ENCODE measurements at regions not wholly inside any gene's neighbourhood (a gene's known extent, or its start where the extent isn't known, plus 50 kb on each side); places are given as distances from the start of the nearest gene placed in this dataset.
"Not testable (repeated sequence)": the region's sequence is repeated elsewhere in the genome, so short reads cannot be mapped to it uniquely, and the experiment has no call there.

DNA sequence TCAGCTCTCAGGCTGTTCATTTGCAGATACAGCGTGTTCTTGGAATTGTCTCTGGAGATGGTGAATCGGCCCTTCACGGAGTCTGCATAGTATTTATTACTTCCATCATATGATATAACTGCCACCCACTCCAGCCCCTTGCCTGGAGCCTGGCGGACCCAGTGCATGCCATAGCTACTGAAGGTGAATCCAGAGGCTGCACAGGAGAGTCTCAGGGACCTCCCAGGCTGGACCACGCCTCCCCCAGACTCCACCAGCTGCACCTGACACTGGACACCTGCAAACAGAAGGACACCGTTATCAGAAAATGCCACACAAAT is 808.7 kb downstream of the TMEM121 start:
- H3K36me3 ChIP-seq (ENCODE audit: insufficient read depth in 1 of 2, low read depth in 1 of 2); H3K4me3 ChIP-seq; H3K27ac ChIP-seq; ATAC-seq; H3K27me3 ChIP-seq (ENCODE audit: insufficient read depth in 3 of 3, low read length in 2 of 3); H3K9me3 ChIP-seq; DNase-seq; intact Hi-C loops (cut with DNase I); H3K4me1 ChIP-seq: not testable (repeated sequence)
- 26 to 46% (median 42%) methylated on average over 5 of the region's 6 CpGs for WGBS, 3 donors

DNA sequence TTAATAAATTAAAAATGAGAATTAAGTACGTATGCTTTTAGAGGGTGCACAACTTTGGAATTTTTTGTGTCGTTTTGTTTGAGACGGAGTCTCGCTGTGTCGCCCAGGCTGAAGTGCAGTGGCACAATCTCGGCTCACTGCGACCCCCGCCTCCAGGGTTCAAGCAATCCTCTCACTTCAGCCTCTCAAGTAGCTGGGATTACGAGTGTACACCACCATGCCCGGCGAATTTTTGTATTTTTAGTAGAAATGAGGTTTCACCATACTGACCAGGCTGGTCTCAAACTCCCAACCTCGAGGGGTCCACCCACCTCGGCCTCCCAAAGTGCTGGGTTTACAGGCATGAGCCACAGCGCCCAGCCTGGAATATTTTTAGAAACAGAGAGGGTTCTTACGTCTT is 812.4 kb downstream of the TMEM121 start:
- ATAC-seq; H3K36me3 ChIP-seq (ENCODE audit: insufficient read depth in 1 of 2, low read depth in 1 of 2); H3K27me3 ChIP-seq (ENCODE audit: insufficient read depth in 3 of 3, low read length in 2 of 3); H3K27ac ChIP-seq; H3K4me1 ChIP-seq; H3K4me3 ChIP-seq; H3K9me3 ChIP-seq; DNase-seq; intact Hi-C loops (cut with DNase I): not testable (repeated sequence)
- WGBS, 3 donors: 25 to 57% (median 55%) methylated on average over 6 to 15 of the region's 15 CpGs

DNA sequence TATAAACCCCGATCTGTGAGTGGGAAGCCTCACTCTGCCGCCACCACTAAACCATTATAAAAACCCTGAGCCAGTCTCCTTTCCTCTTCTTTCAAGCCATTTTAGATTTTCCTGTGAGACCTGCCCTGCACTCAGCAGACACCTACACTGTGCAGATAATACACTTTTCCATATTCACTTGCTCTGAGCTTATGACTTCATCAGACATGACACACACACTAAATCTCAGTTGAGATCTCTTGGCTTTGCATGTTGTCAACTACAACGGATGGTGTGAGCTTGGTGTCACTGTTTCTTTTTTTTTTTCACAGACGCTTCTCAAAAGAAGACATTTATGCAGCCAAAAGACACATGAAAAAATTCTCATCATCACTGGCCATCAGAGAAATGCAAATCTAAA is 814.3 kb downstream of the TMEM121 start:
- ATAC-seq; DNase-seq; H3K4me3 ChIP-seq; H3K4me1 ChIP-seq; H3K27me3 ChIP-seq (ENCODE audit: insufficient read depth in 3 of 3, low read length in 2 of 3); H3K27ac ChIP-seq; H3K36me3 ChIP-seq (ENCODE audit: insufficient read depth in 1 of 2, low read depth in 1 of 2); H3K9me3 ChIP-seq; intact Hi-C loops (cut with DNase I): not testable (repeated sequence)
- WGBS, 3 donors: 56 to 60% (median 60%) methylated on average over 2 of the region's 4 CpGs

DNA sequence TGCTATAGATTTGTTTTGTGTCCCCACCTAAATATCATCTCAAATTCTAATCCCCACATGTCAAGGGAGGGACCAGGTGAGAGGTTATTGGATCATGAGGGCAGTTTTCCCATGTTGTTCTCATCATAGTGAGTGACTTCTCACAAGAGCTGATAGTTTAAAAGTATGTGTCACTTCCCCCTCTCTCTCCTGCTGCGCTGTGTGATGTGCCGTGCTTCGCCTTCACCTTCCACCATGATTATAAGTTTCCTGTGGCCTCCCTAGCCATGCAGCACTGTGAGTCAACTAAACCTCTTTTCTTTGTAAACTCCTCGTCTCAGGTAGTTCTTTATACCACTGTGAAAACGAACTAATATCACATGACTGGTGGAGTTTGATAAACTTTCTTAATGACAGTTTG is 814.8 kb downstream of the TMEM121 start:
- ATAC-seq; intact Hi-C loops (cut with DNase I); H3K4me3 ChIP-seq; DNase-seq; H3K27me3 ChIP-seq (ENCODE audit: insufficient read depth in 3 of 3, low read length in 2 of 3); H3K4me1 ChIP-seq; H3K36me3 ChIP-seq (ENCODE audit: insufficient read depth in 1 of 2, low read depth in 1 of 2); H3K9me3 ChIP-seq; H3K27ac ChIP-seq: not testable (repeated sequence)
- 53 to 67% (median 58%) methylated on average over 2 to 5 of the region's 5 CpGs for WGBS, 3 donors

DNA sequence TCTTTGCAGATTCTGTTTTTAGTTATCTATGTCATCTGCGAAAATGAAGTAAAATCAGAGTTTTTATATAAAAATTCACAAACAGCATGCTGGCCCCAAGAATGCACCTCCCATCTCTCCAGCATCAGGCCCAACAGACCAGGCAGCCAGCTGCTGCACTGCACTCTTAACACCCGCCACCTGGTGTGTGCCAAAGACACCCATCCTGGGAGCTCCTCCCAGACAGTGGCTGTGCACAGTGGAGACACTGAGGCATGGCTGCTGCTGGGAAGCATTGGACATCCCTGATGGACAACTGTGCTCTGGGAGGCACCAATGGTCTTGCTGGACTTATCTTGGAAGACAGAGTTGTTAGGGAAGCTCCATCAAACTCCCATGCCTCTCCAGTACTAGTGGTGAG is 817.2 kb downstream of the TMEM121 start:
- TF ChIP-seq, protein P1, sequence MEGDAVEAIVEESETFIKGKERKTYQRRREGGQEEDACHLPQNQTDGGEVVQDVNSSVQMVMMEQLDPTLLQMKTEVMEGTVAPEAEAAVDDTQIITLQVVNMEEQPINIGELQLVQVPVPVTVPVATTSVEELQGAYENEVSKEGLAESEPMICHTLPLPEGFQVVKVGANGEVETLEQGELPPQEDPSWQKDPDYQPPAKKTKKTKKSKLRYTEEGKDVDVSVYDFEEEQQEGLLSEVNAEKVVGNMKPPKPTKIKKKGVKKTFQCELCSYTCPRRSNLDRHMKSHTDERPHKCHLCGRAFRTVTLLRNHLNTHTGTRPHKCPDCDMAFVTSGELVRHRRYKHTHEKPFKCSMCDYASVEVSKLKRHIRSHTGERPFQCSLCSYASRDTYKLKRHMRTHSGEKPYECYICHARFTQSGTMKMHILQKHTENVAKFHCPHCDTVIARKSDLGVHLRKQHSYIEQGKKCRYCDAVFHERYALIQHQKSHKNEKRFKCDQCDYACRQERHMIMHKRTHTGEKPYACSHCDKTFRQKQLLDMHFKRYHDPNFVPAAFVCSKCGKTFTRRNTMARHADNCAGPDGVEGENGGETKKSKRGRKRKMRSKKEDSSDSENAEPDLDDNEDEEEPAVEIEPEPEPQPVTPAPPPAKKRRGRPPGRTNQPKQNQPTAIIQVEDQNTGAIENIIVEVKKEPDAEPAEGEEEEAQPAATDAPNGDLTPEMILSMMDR (IDR thresholded peaks at IDR 0.05): no peak
- intact Hi-C loops (cut with DNase I): no loop called here
- Histone ChIP-seq H3K36me3 (ENCODE audit: insufficient read depth in 1 of 2, low read depth in 1 of 2) (no peaks in the 10 kb centered on the region), H3K4me1 (no peaks in the 10 kb centered on the region), H3K9me3 (no peaks in the 10 kb centered on the region), H3K27ac (no peak overlapping the region), H3K27me3 (ENCODE audit: insufficient read depth in 3 of 3, low read length in 2 of 3) (no peaks in the 10 kb centered on the region), H3K4me3 (no peak overlapping the region)
- WGBS, 3 donors: 41 to 63% (median 58%) methylated on average over 2 of the region's 2 CpGs
- ATAC-seq (no peak), DNase-seq (no peak)

DNA sequence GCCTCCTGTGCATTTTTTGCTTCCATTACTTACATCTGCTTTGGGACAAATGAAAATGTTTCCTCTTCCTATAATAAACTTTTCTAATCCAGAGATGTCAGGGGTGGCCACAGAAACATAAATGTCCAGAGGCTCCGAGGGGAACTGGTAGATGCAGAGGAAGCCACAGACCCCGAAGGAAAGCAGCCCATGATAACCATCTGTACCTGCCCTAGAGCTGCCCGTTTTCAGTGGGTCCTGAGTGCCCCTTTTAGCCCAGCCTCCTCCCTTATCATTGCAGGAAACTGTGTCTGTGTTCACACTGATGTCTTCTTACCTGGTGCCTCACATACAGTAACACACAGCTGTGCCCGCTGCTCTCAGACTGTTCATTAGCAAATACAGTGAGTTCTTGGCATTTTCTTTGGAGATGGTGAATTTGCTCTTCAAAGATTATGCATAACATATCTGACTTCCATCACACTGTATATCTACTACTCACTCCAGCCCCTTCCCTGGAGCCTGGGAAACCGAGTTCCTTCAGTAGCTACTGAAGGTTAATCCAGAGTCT is 817.8 kb downstream of the TMEM121 start:
- H3K4me1 ChIP-seq; H3K27me3 ChIP-seq (ENCODE audit: insufficient read depth in 3 of 3, low read length in 2 of 3); ATAC-seq; intact Hi-C loops (cut with DNase I); H3K9me3 ChIP-seq; DNase-seq; H3K36me3 ChIP-seq (ENCODE audit: insufficient read depth in 1 of 2, low read depth in 1 of 2); H3K27ac ChIP-seq; H3K4me3 ChIP-seq: not testable (repeated sequence)
- 27 to 32% (median 32%) methylated on average over 4 to 5 of the region's 5 CpGs for WGBS, 3 donors

DNA sequence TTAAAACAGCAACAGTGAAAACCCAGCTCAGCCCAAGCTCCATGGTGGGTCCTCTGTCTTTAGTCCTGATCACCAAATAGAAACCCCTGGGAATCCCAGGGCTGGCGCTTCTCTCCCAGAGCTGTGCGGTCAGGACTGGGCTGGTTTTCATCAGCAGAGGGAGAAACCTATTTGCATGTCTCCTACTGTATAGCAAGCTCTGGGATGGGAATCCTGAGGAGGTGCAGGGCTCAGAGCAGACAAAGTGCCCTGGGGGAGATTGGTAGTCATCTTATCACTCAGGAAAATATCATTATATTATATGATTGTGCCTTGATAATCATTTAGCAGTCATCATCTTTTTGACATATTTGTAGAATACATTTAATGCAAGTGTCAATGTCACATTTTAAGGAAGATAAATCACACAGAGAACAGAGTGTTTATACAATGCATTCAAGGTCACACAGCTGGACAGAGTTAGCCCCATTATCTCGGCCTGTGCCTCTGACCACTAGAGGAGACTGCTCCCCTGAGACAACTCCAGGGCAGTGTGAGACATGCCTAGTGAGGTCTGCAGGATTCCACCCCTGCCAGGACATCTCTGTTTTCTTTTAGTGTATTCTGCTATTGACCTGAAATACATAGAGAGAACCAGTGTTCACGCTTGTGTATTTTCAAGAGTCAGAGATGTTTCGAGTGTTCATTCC is 818.6 kb downstream of the TMEM121 start:
- H3K27me3 ChIP-seq (ENCODE audit: insufficient read depth in 3 of 3, low read length in 2 of 3); DNase-seq; H3K27ac ChIP-seq; H3K4me1 ChIP-seq; H3K9me3 ChIP-seq; ATAC-seq; H3K36me3 ChIP-seq (ENCODE audit: insufficient read depth in 1 of 2, low read depth in 1 of 2); H3K4me3 ChIP-seq; intact Hi-C loops (cut with DNase I): not testable (repeated sequence)
- WGBS, 3 donors: 49 to 71% (median 68%) methylated on average over 3 to 5 of the region's 5 CpGs
